Ishikawa (cell line): ENCODE measurements at regions not wholly inside any gene's neighbourhood (a gene's known extent, or its start where the extent isn't known, plus 50 kb on each side); places are given as distances from the start of the nearest gene placed in this dataset.

Experiments used
- CEBPB ChIP-seq: IDR thresholded peaks from 2 replicates; pipeline ENCODE4 v1.6.1; 2012
- CREB1 ChIP-seq: IDR thresholded peaks from 2 replicates; pipeline ENCODE4 v1.6.1; 2012; ENCODE audit warnings: low read depth
- EGR1 ChIP-seq: IDR thresholded peaks from 2 replicates; pipeline ENCODE4 v1.6.1; 2012
- EP300 ChIP-seq: IDR thresholded peaks from 2 replicates; pipeline ENCODE4 v1.6.1; 2012; ENCODE audit warnings: borderline replicate concordance
- FOXM1 ChIP-seq: IDR thresholded peaks from 2 replicates; pipeline ENCODE4 v1.6.1; 2012; ENCODE audit warnings: low read depth, borderline replicate concordance
- NFIC ChIP-seq: IDR thresholded peaks from 2 replicates; pipeline ENCODE4 v1.6.1; 2012
- RAD21 ChIP-seq: IDR thresholded peaks from 2 replicates; pipeline ENCODE4 v1.6.1; 2012; ENCODE audit warnings: low read depth
- TAF1 ChIP-seq: IDR thresholded peaks from 2 replicates; pipeline ENCODE4 v1.6.1; 2012; ENCODE audit warnings: low read depth, mild to moderate bottlenecking
- TCF12 ChIP-seq: IDR thresholded peaks from 2 replicates; pipeline ENCODE4 v1.6.1; 2012; ENCODE audit warnings: low read depth
- TEAD4 ChIP-seq: IDR thresholded peaks from 2 replicates; pipeline ENCODE4 v1.6.1; 2012
- YY1 ChIP-seq: IDR thresholded peaks from 2 replicates; pipeline ENCODE4 v1.6.1; 2012; ENCODE audit warnings: low read depth
- ZBTB7A ChIP-seq: IDR thresholded peaks from 2 replicates; pipeline ENCODE4 v1.6.1; 2012; ENCODE audit warnings: low read depth
- TF ChIP-seq, protein P1 (sequence below): IDR thresholded peaks from 2 replicates; pipeline ENCODE4 v1.6.1; 2012
- TF ChIP-seq, protein P2 (sequence below): IDR thresholded peaks from 2 replicates; pipeline ENCODE4 v1.6.1; 2012; ENCODE audit warnings: low read depth, mild to moderate bottlenecking
- TF ChIP-seq, protein P3 (sequence below): IDR thresholded peaks from 2 replicates; pipeline ENCODE4 v1.6.1; 2012

DNA sequence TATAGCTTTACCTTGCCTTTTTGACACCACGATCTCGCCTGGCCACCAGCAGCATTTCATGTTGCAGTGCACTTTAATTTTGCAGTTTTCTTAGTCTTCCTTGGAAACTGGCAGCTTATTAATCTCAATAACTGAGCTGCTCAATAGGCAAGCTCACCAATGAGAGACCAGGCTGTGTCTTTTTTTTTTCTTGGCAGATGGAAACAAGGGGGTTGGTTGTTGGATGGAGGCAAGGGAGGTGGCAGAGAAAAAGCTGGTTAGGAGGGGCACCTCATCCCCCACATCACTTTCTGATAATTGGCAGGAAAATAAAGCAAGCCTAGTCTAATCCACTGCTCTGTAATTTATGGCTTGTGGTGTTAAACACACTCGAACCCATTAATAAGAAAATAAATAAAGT is 324.5 kb upstream of the WWC1 start:
- TF ChIP-seq EGR1 (no peak), CEBPB (no peak), ZBTB7A (no peak), TAF1 (no peak), FOXM1 (no peak), CREB1 (no peak), TEAD4 (no peak), YY1 (no peak), RAD21 (no peak), NFIC (no peak), EP300 (no peak), TCF12 (no peak)
- TF ChIP-seq, protein P1, sequence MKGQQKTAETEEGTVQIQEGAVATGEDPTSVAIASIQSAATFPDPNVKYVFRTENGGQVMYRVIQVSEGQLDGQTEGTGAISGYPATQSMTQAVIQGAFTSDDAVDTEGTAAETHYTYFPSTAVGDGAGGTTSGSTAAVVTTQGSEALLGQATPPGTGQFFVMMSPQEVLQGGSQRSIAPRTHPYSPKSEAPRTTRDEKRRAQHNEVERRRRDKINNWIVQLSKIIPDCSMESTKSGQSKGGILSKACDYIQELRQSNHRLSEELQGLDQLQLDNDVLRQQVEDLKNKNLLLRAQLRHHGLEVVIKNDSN: no peak
- TF ChIP-seq, protein P2, sequence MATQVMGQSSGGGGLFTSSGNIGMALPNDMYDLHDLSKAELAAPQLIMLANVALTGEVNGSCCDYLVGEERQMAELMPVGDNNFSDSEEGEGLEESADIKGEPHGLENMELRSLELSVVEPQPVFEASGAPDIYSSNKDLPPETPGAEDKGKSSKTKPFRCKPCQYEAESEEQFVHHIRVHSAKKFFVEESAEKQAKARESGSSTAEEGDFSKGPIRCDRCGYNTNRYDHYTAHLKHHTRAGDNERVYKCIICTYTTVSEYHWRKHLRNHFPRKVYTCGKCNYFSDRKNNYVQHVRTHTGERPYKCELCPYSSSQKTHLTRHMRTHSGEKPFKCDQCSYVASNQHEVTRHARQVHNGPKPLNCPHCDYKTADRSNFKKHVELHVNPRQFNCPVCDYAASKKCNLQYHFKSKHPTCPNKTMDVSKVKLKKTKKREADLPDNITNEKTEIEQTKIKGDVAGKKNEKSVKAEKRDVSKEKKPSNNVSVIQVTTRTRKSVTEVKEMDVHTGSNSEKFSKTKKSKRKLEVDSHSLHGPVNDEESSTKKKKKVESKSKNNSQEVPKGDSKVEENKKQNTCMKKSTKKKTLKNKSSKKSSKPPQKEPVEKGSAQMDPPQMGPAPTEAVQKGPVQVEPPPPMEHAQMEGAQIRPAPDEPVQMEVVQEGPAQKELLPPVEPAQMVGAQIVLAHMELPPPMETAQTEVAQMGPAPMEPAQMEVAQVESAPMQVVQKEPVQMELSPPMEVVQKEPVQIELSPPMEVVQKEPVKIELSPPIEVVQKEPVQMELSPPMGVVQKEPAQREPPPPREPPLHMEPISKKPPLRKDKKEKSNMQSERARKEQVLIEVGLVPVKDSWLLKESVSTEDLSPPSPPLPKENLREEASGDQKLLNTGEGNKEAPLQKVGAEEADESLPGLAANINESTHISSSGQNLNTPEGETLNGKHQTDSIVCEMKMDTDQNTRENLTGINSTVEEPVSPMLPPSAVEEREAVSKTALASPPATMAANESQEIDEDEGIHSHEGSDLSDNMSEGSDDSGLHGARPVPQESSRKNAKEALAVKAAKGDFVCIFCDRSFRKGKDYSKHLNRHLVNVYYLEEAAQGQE: no peak
- TF ChIP-seq, protein P3, sequence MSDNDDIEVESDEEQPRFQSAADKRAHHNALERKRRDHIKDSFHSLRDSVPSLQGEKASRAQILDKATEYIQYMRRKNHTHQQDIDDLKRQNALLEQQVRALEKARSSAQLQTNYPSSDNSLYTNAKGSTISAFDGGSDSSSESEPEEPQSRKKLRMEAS: no peak

DNA sequence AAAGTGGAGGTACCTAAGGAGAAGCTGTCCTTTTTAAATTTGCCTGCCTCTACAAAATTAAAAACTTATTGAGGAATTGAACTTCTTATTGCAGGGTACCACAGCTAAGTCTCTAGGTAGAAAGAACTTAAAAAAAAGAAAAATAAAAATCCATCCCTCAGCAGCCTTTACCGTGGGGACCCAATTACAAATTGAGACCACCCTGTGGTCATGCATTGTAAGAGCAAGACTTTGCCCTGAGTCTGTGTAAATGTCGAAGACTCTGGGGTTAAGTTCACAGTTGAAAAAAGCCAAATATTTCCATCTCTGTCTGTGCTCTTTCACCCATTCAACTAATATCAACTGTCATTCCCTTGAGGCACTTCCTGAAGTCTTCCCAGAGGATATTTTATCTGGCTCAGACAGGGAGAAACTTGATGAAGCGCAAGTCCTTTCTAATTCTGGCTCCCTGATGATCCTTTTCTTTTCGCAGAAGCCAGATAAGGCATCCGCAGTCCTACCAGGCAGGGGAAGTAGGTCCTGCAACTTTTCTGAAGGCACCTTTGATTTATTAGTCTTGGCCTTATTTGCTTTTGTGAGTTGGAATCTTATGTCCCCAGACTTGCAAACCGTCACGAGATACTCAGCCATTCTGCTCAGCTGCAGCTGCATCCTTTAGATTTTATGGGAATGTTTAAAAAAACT is 323.8 kb upstream of the WWC1 start:
- TF ChIP-seq, protein P1: no peak
- TF ChIP-seq NFIC (no peak), FOXM1 (no peak), TEAD4 (no peak), CREB1 (no peak), ZBTB7A (no peak), TCF12 (no peak), YY1 (no peak), CEBPB (no peak), TAF1 (no peak), EP300 (no peak), EGR1 (no peak), RAD21 (no peak)
- TF ChIP-seq, protein P3: no peak
- TF ChIP-seq, protein P2: no peak

DNA sequence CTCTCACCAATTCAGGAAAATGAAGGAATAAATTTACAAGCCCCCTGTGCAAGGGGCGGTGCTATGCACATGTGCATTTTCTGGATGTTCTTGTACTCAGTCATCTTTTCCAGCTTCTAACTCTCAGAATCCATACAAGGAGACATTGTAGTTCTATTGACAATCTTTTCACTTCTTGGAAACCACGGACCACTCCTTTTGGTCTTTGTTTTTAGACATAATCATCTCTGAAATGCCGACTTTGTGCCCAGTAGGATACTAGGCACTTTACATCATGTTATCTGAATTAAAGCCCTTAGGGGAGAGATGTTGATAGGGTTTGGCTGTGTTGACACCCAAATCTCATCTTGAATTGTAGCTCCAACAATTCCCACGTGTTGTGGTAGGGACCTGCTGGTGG is 322.6 kb upstream of the WWC1 start:
- TF ChIP-seq CEBPB (no peak), YY1 (no peak), CREB1 (no peak), RAD21 (no peak), FOXM1 (no peak)
- TF ChIP-seq, protein P1: no peak

DNA sequence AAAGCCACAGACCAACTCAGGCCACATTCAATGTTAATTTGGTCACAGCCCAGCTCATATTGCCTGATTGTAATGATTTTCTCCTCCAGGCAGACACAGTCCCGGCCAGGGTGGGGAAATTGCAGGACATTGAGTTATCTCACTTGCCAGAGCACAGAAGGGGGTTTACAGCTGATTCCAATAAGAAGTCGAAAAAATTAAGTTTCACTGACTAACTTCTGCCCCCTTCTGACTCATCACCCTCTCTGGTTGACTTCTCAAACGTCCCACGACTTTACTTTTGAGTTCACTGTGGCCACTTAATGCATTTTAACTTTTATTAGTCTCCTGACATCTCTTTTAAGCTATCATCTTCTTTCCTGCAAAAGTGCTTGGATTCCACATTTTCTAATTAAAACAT is 321.4 kb upstream of the WWC1 start:
- TF ChIP-seq, protein P3: no peak
- TF ChIP-seq ZBTB7A (no peak), FOXM1 (no peak), EP300 (no peak), NFIC (no peak)

DNA sequence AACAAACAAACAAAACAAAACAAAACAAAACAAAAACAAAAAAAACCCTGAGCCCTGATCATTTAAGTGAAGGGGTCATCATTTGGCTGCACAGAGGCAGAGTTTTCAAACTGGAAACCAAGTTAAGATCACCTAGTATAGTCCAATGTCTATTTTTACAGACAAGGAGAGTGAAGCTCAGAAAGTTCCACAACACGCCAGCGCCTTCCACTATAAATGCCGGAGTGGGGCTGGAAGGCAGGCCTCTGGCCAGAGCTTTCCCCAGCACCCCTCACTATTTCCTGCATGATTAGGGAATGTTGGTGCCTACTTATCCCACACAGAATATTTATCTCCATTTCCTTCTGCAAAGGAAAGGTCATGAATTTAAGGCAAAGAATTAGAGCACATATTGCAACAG is 319.7 kb upstream of the WWC1 start:
- no peak for TF ChIP-seq EP300
- TF ChIP-seq, protein P2: no peak
- no peak for TF ChIP-seq CREB1
- no peak for TF ChIP-seq TCF12
- TF ChIP-seq YY1: no peak
- no peak for TF ChIP-seq CEBPB
- TF ChIP-seq, protein P1: no peak
- no peak for TF ChIP-seq TEAD4
- TF ChIP-seq FOXM1: no peak
